HG03520 (cell line): ENCODE measurements at regions not wholly inside any gene's neighbourhood (a gene's known extent, or its start where the extent isn't known, plus 50 kb on each side); places are given as distances from the start of the nearest gene placed in this dataset.
"Not testable (repeated sequence)": the region's sequence is repeated elsewhere in the genome, so short reads cannot be mapped to it uniquely, and the experiment has no call there.

Experiments
- ATAC-seq: cut with Tn5 transposase; IDR thresholded peaks from one replicate; pipeline ENCODE4 v1.9.1; 2021; ENCODE audit warnings: mild to moderate bottlenecking, moderate library complexity; ENCODE audit not compliant: unreplicated experiment

DNA sequence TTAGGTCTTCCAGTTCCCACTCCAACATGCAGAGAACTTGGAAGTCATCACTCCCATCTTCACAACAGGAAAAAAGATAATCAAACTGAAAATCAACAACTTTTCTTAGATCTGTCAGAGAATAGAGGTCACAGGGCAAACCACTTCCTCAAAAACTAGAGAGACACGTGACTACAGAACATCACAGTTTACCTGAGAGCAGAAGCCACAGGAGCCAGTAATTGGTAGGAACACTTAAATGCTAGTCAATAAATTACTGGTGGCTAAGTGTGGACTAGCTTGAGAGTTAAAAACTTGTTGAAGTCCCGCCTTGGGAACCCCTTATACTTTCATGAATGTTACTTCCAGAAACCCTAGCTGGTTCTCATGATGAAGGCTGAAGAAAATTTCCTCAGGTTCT is 81.1 kb downstream of the THSD1 start:
- ATAC-seq, result peak; percentile 69

- ATAC-seq, result no peak
Observed at GRCh38 chr13:52319876-52320275, 86.1 kb downstream of the THSD1 start.

DNA sequence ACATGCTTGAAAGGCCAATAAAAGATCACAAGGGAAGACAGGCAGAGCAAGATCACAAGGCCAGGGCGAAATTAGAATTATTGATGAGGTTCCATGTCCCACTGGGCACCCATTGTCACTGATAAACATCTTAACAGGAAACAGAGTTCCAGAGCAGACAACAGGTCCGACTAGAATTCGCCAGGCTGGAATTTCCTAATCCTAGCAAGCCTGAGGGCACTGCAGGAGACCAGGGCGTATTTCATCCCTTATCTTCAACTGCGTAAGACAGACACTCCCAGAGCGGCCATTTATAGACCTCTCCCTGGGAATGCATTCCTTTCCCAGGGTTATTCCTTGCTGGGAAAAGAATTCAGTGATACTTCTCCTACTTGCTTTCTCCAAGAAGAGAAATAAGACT is 96.1 kb downstream of the THSD1 start:
- ATAC-seq, result not testable (repeated sequence)

DNA sequence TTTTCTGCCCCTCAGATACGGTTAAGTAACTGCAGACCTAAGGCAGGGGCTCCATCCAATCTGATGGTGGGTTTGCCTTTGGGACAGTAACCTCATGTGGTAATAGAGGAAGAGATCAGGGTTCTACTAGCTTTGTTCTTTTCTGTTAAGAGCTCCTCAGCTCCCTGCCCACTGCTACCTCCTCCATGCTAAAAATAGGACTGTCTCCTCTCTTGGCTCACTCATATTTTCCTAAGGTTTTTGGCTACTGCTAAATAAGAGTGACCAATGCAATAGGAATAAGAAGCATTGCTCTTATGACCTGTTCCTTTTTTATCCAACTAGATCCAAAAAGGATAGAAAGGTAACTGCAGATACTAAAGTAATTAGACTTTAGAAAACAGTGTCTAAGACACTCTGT is 99.6 kb downstream of the THSD1 start:
- ATAC-seq, result not testable (repeated sequence)

DNA sequence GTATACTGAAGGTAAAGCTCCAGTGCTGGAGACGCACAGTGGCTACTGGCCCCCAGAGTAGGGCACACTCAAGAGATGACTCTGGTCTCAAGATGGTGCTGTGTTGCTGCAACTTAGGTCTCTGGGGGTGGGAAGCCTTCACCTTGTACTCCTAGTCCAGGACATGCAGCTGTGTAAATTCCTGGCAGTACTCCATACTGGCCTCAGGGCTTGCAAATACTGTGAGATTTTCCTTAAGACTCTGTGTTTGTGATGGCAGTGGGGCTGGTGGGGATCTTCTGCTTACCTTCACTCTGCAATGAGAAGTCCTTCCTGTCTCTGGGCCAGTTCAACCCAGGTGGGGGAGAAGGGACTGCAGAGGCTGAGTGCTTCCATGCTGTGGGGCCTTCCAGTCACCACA is 102.9 kb downstream of the THSD1 start:
- ATAC-seq, result not testable (repeated sequence)

GRCh38 chr13:52302688-52303087 is 103.3 kb downstream of the THSD1 start:
- not testable (repeated sequence) for ATAC-seq

DNA sequence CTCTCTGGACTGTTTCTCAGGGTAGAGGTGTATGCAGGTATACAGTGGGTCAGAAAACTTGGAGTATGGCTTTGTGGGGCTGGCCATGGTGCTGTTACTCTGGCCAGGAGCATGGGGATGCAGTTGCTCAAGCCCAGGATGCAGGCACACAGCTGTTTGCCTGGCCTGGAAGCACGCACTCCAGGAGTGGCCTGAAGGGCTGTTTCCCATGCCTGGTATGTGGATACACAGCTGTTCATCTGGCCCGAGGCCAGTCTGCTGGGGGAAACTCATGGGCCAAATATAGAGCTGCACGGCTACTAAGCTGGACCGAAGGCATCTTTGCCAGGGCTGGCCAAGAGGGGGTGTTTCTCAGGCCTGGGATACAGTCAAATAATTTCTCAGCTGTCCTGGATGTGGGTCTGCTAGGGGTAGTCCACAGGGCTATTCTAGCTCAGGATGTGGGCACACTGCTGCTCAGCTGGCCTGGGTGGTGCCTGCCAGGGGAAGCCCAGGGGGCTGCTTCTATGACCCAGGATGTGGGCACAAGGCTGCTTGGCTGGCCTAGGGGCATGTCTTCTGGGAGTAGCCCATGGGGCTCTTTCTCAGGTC is 104.1 kb downstream of the THSD1 start:
- not testable (repeated sequence) for ATAC-seq

DNA sequence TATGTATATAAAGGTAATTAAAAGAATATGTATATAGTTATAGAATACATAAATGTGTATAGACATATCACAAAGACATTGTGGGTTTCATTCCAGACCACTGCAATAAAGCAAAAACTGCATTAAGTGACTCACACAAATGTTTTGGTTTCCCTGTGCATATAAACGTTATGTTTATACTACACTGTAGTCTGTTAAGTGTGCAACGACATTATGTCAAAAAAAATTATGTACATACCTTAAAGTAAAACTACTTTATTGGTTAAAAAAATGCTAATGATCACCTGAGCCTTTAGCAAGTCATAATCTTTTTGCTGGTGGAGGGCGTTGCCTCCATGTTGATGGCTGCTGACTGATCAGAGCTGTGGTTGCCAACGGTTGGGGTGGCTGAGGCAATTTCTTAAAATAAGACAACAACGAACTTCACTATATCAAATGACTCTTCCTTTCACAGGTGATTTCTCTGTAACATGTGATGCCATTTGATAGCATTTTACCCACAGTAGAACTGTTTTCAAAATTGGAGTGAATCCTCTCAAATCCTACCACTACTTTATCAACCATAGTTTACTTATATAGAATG is 107.8 kb downstream of the THSD1 start:
- not testable (repeated sequence) for ATAC-seq

- not testable (repeated sequence) for ATAC-seq
Observed at GRCh38 chr13:52288891-52289290, 117.1 kb downstream of the THSD1 start.

GRCh38 chr13:52281387-52281786 is 122.0 kb upstream of the NEK3 start:
- ATAC-seq, result not testable (repeated sequence)

DNA sequence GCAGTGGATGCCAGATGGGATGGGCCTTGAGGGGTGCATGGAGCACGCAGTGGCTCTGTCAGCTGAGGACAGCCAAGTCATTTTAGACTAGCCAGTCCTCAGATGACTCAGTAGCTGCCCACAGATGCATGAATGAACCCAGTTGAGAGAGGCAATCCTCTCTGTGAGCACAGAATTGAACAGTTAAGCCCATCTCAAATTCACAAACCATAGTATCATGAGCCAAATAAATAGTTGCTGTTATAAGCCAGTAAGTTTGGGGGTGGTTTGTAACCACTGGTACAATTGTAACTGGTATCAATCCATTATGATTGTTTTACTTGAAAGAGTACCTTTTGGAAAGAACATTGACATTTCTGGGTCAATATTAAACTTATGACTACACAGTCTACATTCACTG is 120.0 kb upstream of the NEK3 start:
- ATAC-seq, result not testable (repeated sequence)

DNA sequence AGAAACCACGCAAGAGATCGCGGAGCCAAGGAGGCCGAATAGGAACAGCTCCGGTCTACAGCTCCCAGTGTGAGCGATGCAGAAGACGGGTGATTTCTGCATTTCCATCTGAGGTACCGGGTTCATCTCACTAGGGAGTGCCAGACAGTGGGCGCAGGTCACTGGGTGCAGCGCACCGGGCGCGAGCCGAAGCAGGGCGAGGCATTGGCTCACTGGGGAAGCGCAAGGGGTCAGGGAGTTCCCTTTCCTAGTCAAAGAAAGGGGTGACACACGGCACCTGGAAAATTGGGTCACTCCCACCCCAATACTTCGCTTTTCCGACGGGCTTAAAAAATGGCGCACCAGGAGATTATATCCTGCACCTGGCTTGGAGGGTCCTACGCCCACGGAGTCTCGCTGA is 94.9 kb upstream of the NEK3 start:
- not testable (repeated sequence) for ATAC-seq

DNA sequence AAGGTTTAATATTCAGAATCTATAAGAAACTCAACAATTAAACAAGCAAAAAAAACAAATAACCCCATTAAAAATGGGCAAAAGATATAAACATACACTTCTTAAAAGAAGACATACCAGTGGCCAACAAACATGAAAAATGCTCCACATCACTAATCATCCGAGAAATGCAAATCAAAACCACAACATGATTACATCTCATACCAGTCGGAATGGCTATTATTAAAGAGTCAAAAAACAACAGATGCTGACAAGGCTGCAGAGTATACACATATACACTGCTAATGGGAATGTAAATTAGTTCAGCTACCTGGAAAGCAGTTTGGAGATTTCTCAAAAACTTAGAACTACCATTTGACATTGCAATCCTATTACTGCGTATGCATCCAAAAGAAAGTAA is 81.4 kb upstream of the NEK3 start:
- ATAC-seq, result peak; percentile 73

- ATAC-seq, result peak; percentile 53
Observed at GRCh38 chr13:52235900-52236595, 76.7 kb upstream of the NEK3 start.

DNA sequence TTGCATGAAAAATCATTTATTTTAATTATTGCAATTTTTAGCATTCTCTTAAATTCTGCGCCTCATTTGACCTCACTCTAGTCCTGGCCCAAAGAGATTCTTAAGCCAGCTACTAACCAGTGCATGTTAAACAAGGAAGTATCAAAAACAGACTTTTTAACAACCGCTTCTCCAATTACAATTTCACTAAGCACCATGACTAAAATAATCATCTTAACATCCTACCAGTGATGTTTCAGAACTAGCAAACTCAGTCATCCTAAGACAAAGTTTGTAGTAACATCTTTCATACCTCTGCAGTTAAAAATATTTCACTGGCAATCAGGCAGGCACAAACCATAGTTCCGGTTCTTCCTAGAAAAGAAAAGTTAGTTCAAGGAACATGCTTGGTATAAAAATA is 75.5 kb upstream of the NEK3 start:
- ATAC-seq, result peak; percentile 45

GRCh38 chr13:52223063-52223462 is 63.7 kb upstream of the NEK3 start:
- peak; percentile 51 for ATAC-seq

DNA sequence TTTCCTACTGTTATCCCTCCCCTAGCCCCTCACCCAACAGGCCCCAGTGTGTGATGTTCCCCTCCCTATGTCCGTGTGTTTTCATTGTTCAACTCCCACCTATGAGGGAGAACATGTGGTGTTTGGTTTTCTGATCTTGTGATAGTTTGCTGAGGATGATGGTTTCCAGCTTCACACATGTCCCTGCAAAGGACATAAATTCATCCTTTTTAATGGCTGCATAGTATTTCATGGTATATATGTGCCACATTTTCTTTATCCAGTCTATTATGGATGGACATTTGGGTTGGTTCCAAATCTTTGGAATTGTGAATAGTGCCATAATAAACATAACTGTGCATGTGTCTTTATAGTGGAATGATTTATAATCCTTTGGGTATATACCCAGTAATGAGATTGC is 54.5 kb upstream of the NEK3 start:
- ATAC-seq, result not testable (repeated sequence)

DNA sequence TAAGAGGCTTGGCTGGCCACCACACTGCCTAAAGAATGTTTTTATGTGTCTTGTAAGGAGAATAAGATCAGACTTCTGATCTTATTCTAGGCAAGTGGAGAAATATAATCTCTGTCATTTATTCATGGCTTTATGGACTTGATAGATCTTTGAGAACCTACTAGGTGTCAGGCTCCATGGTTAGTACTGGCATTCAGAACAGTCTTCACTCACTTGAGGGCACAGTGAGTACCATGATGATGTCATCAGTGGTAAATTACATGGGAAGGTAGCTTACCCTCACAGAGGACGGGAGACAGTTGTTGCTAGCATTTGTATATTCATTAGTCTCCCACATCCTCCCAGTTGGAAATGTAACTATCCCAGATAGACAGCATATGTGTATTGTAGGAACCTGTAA is 53.5 kb upstream of the NEK3 start:
- ATAC-seq, result not testable (repeated sequence)

- not testable (repeated sequence) for ATAC-seq
Observed at GRCh38 chr13:52211416-52211776, 52.0 kb upstream of the NEK3 start.

GRCh38 chr13:52210564-52211415 is 51.4 kb upstream of the NEK3 start:
- ATAC-seq, result not testable (repeated sequence)
